Fibroblast of villous mesenchyme (primary cell): ENCODE measurements at regions not wholly inside any gene's neighbourhood (a gene's known extent, or its start where the extent isn't known, plus 50 kb on each side); places are given as distances from the start of the nearest gene placed in this dataset.
A peak's percentile ranks its signal among the peaks of the same experiment; 100 is the strongest.

ENCODE experiments used
- DNase-seq: peaks from one replicate; pipeline ENCODE4 v3.0.0-alpha.2; 2010; ENCODE audit warnings: low read depth
- H3K4me3 ChIP-seq: 2 replicates; pipeline ENCODE4 v1.5.1; 2011; ENCODE audit warnings: low read depth, mild to moderate bottlenecking, low read length
- TF ChIP-seq, protein P1 (sequence below): IDR thresholded peaks from 2 replicates; pipeline ENCODE4 v1.5.1; 2012; ENCODE audit warnings: low read depth, mild to moderate bottlenecking, low read length; ENCODE audit not compliant: insufficient read depth

DNA sequence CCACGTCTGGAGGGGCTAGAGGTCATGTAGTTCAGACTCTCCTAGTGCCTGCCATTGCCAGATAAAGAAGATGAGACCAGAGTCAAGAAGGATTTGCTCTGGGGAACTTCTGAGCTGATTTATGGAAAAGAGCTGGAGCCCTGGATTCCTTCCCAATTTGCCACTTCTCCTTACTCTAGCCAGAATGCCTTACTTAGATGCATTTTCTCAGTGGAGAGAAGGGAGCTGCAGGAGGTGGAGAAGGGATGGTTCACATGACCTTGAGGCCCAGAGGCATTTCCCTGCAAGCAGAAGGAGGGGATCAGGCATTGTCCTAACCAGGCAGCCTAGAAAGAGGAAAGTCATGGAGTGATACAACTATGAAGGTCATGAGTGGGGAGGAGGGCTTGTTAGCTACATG, 122.2 kb downstream of the UNC5CL start:
- DNase-seq = peak; percentile 13
- no peak overlapping the region for H3K4me3 ChIP-seq
- TF ChIP-seq, protein P1, sequence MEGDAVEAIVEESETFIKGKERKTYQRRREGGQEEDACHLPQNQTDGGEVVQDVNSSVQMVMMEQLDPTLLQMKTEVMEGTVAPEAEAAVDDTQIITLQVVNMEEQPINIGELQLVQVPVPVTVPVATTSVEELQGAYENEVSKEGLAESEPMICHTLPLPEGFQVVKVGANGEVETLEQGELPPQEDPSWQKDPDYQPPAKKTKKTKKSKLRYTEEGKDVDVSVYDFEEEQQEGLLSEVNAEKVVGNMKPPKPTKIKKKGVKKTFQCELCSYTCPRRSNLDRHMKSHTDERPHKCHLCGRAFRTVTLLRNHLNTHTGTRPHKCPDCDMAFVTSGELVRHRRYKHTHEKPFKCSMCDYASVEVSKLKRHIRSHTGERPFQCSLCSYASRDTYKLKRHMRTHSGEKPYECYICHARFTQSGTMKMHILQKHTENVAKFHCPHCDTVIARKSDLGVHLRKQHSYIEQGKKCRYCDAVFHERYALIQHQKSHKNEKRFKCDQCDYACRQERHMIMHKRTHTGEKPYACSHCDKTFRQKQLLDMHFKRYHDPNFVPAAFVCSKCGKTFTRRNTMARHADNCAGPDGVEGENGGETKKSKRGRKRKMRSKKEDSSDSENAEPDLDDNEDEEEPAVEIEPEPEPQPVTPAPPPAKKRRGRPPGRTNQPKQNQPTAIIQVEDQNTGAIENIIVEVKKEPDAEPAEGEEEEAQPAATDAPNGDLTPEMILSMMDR = no peak

- TF ChIP-seq, protein P1 = no peak
- no peak overlapping the region for H3K4me3 ChIP-seq
- DNase-seq = no peak
These were observed 123.9 kb downstream of the UNC5CL start for GRCh38 chr6:40915165-40915564.

GRCh38 chr6:40914005-40914404, 125.0 kb downstream of the UNC5CL start:
- TF ChIP-seq, protein P1 = no peak
- no peak for DNase-seq
- H3K4me3 ChIP-seq = no peak overlapping the region

- TF ChIP-seq, protein P1 = peak; percentile 20
- peak; percentile 10 for DNase-seq
- H3K4me3 ChIP-seq = no peak overlapping the region
These were observed 126.7 kb downstream of the UNC5CL start for GRCh38 chr6:40912158-40912946.

- TF ChIP-seq, protein P1 = no peak
- H3K4me3 ChIP-seq = no peak overlapping the region
- DNase-seq = no peak
These were observed 128.6 kb downstream of the UNC5CL start for GRCh38 chr6:40910260-40910893.

- no peak for DNase-seq
- H3K4me3 ChIP-seq = no peak overlapping the region
- TF ChIP-seq, protein P1 = no peak
These were observed 129.2 kb downstream of the UNC5CL start for GRCh38 chr6:40909811-40910210.
